H1 (cell line): ENCODE measurements at regions not wholly inside any gene's neighbourhood (a gene's known extent, or its start where the extent isn't known, plus 50 kb on each side); places are given as distances from the start of the nearest gene placed in this dataset.

Experiments
- ATF2 ChIP-seq: IDR thresholded peaks from 2 replicates; pipeline ENCODE4 v1.6.1; 2012; ENCODE audit warnings: low read length, inconsistent platforms
- CBX8 ChIP-seq: fragments of 300-800, 300-1000 bp; sonication (generic); IDR thresholded peaks from 2 replicates; pipeline ENCODE4 v1.7.1; 2016; ENCODE audit warnings: low read depth, low read length, borderline replicate concordance
- CHD1 ChIP-seq: IDR thresholded peaks from 2 replicates; pipeline ENCODE4 v1.6.1; 2012; ENCODE audit warnings: low read depth, low read length, improper control_type of control experiment
- CTBP2 ChIP-seq: IDR thresholded peaks from 2 replicates; pipeline ENCODE4 v1.7.0; 2011; ENCODE audit warnings: borderline replicate concordance, mild to moderate bottlenecking, moderate library complexity, mixed read lengths, low read length; ENCODE audit not compliant: insufficient read depth, insufficient read length
- GABPA ChIP-seq: IDR thresholded peaks from 2 replicates; pipeline ENCODE4 v1.6.1; 2011; ENCODE audit warnings: mild to moderate bottlenecking, low read length, moderate library complexity, borderline replicate concordance; ENCODE audit not compliant: insufficient read depth
- JUN ChIP-seq: IDR thresholded peaks from 2 replicates; pipeline ENCODE4 v1.6.1; 2011; ENCODE audit warnings: low read depth, mild to moderate bottlenecking, improper control_type of control experiment, low read length
- SUZ12 ChIP-seq: fragments of 200-600 bp; sonication (generic); IDR thresholded peaks from 2 replicates; pipeline ENCODE4 v1.6.1; 2012; ENCODE audit warnings: mild to moderate bottlenecking, inconsistent platforms, low read length, moderate library complexity, mixed read lengths
- TBP ChIP-seq: IDR thresholded peaks from 2 replicates; pipeline ENCODE4 v1.6.1; 2011; ENCODE audit warnings: low read depth, low read length, improper control_type of control experiment
- TCF12 ChIP-seq: IDR thresholded peaks from 2 replicates; pipeline ENCODE4 v1.6.1; 2011; ENCODE audit warnings: low read depth, mild to moderate bottlenecking, low read length

GRCh38 chr2:7738596-7738995 lies 821.4 kb downstream of the RNF144A start (continued):
- TF ChIP-seq TCF12: no peak
- no peak for TF ChIP-seq GABPA
- TF ChIP-seq CHD1: no peak
- TF ChIP-seq CBX8: no peak
- TF ChIP-seq JUN: no peak
- TF ChIP-seq SUZ12: no peak
- no peak for TF ChIP-seq ATF2
- TF ChIP-seq CTBP2: no peak
- TF ChIP-seq TBP: no peak
- TF ChIP-seq, all 59 proteins: peak for 0
